Caco-2 (cell line): ENCODE measurements at regions not wholly inside any gene's neighbourhood (a gene's known extent, or its start where the extent isn't known, plus 50 kb on each side); places are given as distances from the start of the nearest gene placed in this dataset.

Experiments
- BruUV-seq: library from RNA; stranded (reverse); fragments of 400-500 nt; replicated peaks from 2 replicates; lab custom pipeline; 2021; lab: Mats Ljungman, UMichigan
- CTCF ChIA-PET: fragments of 300-600 bp; sonication (Branson Sonifier 250); formaldehyde crosslinking; loops from one replicate; lab custom pipeline; 2022; ENCODE audit warnings: antibody characterized with exemption; lab: Charles Lee
- POLR2A ChIA-PET: fragments of 300-600 bp; sonication (Branson Sonifier 250); formaldehyde crosslinking; loops from one replicate; lab custom pipeline; 2022; ENCODE audit warnings: antibody characterized with exemption; lab: Charles Lee
- DNase-seq, 2 experiments: peaks; one replicate each; pipeline versions ENCODE4 v3.0.0 to v3.0.0-alpha.2; 2020 to 2022
- H3K27me3 ChIP-seq: replicated peaks from 2 replicates; pipeline ENCODE4 v1.6.0; 2011; ENCODE audit warnings: low read length; ENCODE audit not compliant: control insufficient read depth, insufficient read depth
- H3K36me3 ChIP-seq: 2 replicates; pipeline ENCODE4 v1.5.1; 2011; ENCODE audit warnings: low read length; ENCODE audit not compliant: control insufficient read depth, insufficient read depth
- H3K4me1 ChIP-seq: fragments of 250-450 bp; sonication (Bioruptor Pico); 2 replicates; pipeline ENCODE4 v1.5.1; 2020; ENCODE audit warnings: mild to moderate bottlenecking
- H3K4me3 ChIP-seq: 2 replicates; pipeline ENCODE4 v1.5.1; 2011; ENCODE audit warnings: low read depth, mild to moderate bottlenecking, control low read depth, low read length
- H3K9me3 ChIP-seq: fragments of 250-450 bp; sonication (Bioruptor Pico); 2 replicates; pipeline ENCODE4 v1.5.1; 2020; ENCODE audit warnings: mild to moderate bottlenecking, moderate library complexity
- H3K27ac Mint-ChIP-seq: one replicate; pipeline ENCODE4 v1.8.0; 2022; ENCODE audit warnings: mixed read lengths; ENCODE audit not compliant: unreplicated experiment
- H3K27me3 Mint-ChIP-seq: one replicate; pipeline ENCODE4 v1.8.0; 2022; ENCODE audit warnings: mixed read lengths; ENCODE audit not compliant: insufficient read depth, unreplicated experiment
- H3K36me3 Mint-ChIP-seq: one replicate; pipeline ENCODE4 v1.8.0; 2022; ENCODE audit warnings: mild to moderate bottlenecking, mixed read lengths; ENCODE audit not compliant: insufficient read depth, unreplicated experiment
- H3K4me1 Mint-ChIP-seq: one replicate; pipeline ENCODE4 v1.8.0; 2022; ENCODE audit warnings: low read depth, mixed read lengths; ENCODE audit not compliant: unreplicated experiment
- H3K4me3 Mint-ChIP-seq: one replicate; pipeline ENCODE4 v1.8.0; 2022; ENCODE audit warnings: mild to moderate bottlenecking, moderate library complexity, mixed read lengths; ENCODE audit not compliant: unreplicated experiment
- H3K9me3 Mint-ChIP-seq: one replicate; pipeline ENCODE4 v1.8.0; 2022; ENCODE audit warnings: mixed read lengths; ENCODE audit not compliant: unreplicated experiment
- intact Hi-C: fragments of 100-400 bp; cut with micrococcal nuclease; formaldehyde crosslinking; loops from one replicate; pipeline ENCODE4 v1.10.0; 2022; ENCODE audit not compliant: unreplicated experiment
- TF ChIP-seq, protein P1 (sequence below), 2 experiments: fragments of 200-600 bp in 1 of 2; IDR thresholded peaks; 1 replicate in 1 of 2; 2 replicates in 1 of 2; pipeline versions ENCODE4 v1.5.1 to v1.8.0; 2011 to 2022; ENCODE audit warnings: antibody characterized with exemption in 1 of 2, control low read depth in 1 of 2, inconsistent platforms in 1 of 2, low read depth in 1 of 2, low read length in 1 of 2, mild to moderate bottlenecking in 1 of 2, moderate library complexity in 1 of 2; ENCODE audit not compliant: insufficient read depth in 1 of 2, severe bottlenecking in 1 of 2, unreplicated experiment in 1 of 2

DNA sequence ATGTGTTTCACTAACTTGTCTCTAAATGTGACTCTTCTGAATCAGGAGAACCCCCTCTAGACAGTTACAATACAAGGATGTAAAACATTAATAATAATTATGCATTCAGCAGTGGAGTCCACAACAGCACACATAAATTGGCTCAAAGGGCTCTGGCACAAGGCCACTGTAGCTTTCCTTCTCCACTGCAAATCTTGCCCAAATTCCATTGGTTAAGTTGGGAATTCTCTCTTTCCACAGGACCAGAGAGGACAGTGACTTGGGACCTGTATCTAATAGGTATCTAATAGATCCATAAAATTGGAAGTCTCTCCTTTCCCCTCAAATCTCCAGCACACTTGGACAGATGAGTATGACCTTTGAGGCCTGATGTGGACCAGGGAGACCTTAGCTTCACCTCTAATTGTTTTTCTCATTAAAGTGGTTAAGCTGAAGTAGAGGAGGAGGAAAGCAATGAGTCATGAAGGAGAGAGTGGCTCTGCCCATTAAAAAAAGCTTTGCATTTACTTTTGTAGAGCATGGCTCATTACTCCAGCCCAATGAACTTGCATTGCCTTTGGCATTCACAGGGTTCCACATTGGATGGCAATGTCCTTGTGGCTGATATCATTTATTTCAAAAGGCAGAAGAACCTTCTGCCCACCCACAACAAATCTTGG, 72.3 kb upstream of the SH3RF1 start:
- ChIA-PET CTCF (no interaction called here), POLR2A (no interaction called here)
- Histone ChIP-seq H3K9me3 (no peaks in the 10 kb centered on the region), H3K36me3 (no peaks in the 10 kb centered on the region), H3K4me1 (no peaks in the 10 kb centered on the region), H3K27me3 (no peaks in the 10 kb centered on the region), H3K4me3 (no peak overlapping the region)
- no peak overlapping the region for H3K27ac Mint-ChIP-seq
- DNase-seq, result no peak
- H3K36me3 Mint-ChIP-seq, result no peaks in the 10 kb centered on the region
- no peaks in the 10 kb centered on the region for H3K4me1 Mint-ChIP-seq
- TF ChIP-seq, protein P1, sequence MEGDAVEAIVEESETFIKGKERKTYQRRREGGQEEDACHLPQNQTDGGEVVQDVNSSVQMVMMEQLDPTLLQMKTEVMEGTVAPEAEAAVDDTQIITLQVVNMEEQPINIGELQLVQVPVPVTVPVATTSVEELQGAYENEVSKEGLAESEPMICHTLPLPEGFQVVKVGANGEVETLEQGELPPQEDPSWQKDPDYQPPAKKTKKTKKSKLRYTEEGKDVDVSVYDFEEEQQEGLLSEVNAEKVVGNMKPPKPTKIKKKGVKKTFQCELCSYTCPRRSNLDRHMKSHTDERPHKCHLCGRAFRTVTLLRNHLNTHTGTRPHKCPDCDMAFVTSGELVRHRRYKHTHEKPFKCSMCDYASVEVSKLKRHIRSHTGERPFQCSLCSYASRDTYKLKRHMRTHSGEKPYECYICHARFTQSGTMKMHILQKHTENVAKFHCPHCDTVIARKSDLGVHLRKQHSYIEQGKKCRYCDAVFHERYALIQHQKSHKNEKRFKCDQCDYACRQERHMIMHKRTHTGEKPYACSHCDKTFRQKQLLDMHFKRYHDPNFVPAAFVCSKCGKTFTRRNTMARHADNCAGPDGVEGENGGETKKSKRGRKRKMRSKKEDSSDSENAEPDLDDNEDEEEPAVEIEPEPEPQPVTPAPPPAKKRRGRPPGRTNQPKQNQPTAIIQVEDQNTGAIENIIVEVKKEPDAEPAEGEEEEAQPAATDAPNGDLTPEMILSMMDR (IDR thresholded peaks at IDR 0.05; ENCODE audit: insufficient read depth in 1 of 2, low read depth in 1 of 2, low read length in 1 of 2, severe bottlenecking in 1 of 2, unreplicated experiment in 1 of 2), result no peak
- no peak overlapping the region for H3K4me3 Mint-ChIP-seq
- no TSS peak for BruUV-seq
- intact Hi-C loops, result no loop called here
- no peaks in the 10 kb centered on the region for H3K27me3 Mint-ChIP-seq
- H3K9me3 Mint-ChIP-seq, result no peaks in the 10 kb centered on the region

DNA sequence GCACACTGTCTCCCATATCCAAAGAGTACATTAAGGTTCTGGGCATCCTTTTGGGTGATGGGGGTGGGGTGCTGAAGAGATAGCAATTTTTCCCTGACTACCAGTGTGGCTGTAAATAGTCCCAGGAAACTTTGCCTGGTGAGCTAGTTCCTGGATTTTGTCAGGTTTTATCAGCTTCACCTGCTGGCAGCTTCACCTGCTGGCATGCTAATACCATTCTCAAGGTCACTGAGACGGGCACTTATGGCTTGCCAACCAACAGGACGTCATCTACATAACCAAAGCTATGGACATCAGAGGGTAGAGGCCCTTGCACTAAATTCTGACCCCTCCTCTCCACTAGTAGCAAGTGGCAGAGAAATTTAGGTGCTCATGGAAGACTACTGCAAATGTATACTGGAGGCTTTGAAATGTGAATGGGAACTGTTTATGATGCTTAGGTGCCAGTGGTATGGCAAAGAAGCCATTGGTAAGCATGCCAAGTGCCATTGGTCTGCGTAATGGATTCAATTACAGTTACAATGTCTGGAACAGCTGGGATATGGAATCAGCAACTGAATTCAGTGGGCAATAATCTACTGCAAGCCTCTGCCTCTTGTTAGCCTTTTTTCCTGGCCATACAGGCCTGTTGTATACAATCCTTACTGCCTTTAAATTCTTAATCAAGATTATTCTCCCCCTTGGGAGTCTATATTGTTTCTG, 71.6 kb upstream of the SH3RF1 start:
- H3K36me3 Mint-ChIP-seq, result no peaks in the 10 kb centered on the region
- CTCF ChIA-PET, result no interaction called here
- Histone ChIP-seq H3K9me3 (no peaks in the 10 kb centered on the region), H3K4me3 (no peak overlapping the region), H3K4me1 (no peaks in the 10 kb centered on the region), H3K27me3 (no peaks in the 10 kb centered on the region), H3K36me3 (no peaks in the 10 kb centered on the region)
- DNase-seq, result no peak
- POLR2A ChIA-PET, result no interaction called here
- TF ChIP-seq, protein P1 (IDR thresholded peaks at IDR 0.05; ENCODE audit: insufficient read depth in 1 of 2, low read depth in 1 of 2, low read length in 1 of 2, severe bottlenecking in 1 of 2, unreplicated experiment in 1 of 2), result no peak
- H3K27ac Mint-ChIP-seq, result no peak overlapping the region
- H3K4me1 Mint-ChIP-seq, result no peaks in the 10 kb centered on the region
- BruUV-seq, result no TSS peak
- intact Hi-C loops, result no loop called here
- H3K9me3 Mint-ChIP-seq, result no peaks in the 10 kb centered on the region
- H3K4me3 Mint-ChIP-seq, result no peak overlapping the region
- H3K27me3 Mint-ChIP-seq, result no peaks in the 10 kb centered on the region

DNA sequence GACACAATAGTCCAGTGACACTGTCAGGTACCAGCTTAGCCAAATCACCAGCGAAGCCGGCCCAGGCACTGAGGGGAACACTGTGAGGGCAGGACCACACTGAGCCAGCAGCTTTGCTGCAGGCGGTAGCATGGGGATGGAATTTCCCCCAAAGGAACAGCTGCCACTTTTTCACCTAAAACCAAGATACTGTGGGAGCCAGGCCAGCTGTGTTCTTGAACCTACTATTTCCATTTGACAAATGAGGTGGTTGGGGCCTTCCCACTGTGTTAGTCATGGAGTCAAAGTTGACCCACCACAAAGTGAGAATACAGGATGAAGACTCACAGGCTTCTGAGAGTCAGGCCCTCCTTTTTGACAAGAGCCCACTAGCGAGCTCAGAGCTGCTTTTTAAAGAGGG, 70.7 kb upstream of the SH3RF1 start:
- Histone ChIP-seq H3K4me3 (no peak overlapping the region), H3K27me3 (no peaks in the 10 kb centered on the region), H3K9me3 (no peaks in the 10 kb centered on the region), H3K36me3 (no peaks in the 10 kb centered on the region), H3K4me1 (no peaks in the 10 kb centered on the region)
- BruUV-seq, result no TSS peak
- intact Hi-C loops, result no loop called here
- H3K36me3 Mint-ChIP-seq, result no peaks in the 10 kb centered on the region
- ChIA-PET POLR2A (no interaction called here), CTCF (no interaction called here)
- no peak overlapping the region for H3K27ac Mint-ChIP-seq
- H3K27me3 Mint-ChIP-seq, result no peaks in the 10 kb centered on the region
- no peak for DNase-seq
- no peaks in the 10 kb centered on the region for H3K4me1 Mint-ChIP-seq
- H3K9me3 Mint-ChIP-seq, result no peaks in the 10 kb centered on the region
- TF ChIP-seq, protein P1 (IDR thresholded peaks at IDR 0.05; ENCODE audit: insufficient read depth in 1 of 2, low read depth in 1 of 2, low read length in 1 of 2, severe bottlenecking in 1 of 2, unreplicated experiment in 1 of 2), result no peak
- no peak overlapping the region for H3K4me3 Mint-ChIP-seq
